Uterus (tissue), 2 donors: ENCODE measurements at regions not wholly inside any gene's neighbourhood (a gene's known extent, or its start where the extent isn't known, plus 50 kb on each side); places are given as distances from the start of the nearest gene placed in this dataset.

Experiments used
- CTCF ChIP-seq, 4 experiments: fragments of 200-600 bp in 2 of 4; fragments of 450-650 bp in 2 of 4; sonication (generic) in 2 of 4; IDR thresholded peaks; one replicate each; pipeline ENCODE4 v1.5.1; 2016 to 2019; ENCODE audit warnings: antibody characterized with exemption in 4 of 4, mild to moderate bottlenecking in 2 of 4, moderate library complexity in 1 of 4
- POLR2A ChIP-seq, 2 donors: fragments of 450-650 bp; IDR thresholded peaks; one replicate each; pipeline ENCODE4 v1.6.1; 2016; ENCODE audit warnings: antibody characterized with exemption in 2 of 2, mild to moderate bottlenecking in 1 of 2, moderate library complexity in 1 of 2

GRCh38 chr18:10245846-10246175, 208.6 kb upstream of the APCDD1 start:
- no peak for TF ChIP-seq CTCF (IDR thresholded peaks at IDR 0.05)
- no peak for TF ChIP-seq POLR2A (IDR thresholded peaks at IDR 0.05)
